Stimulated activated CD4-positive, alpha-beta T cell treated with anti-CD3 and anti-CD28 coated beads, TNF-alpha, amount 100 ng/mL, for 48 hours (primary cell): ENCODE measurements at regions not wholly inside any gene's neighbourhood (a gene's known extent, or its start where the extent isn't known, plus 50 kb on each side); places are given as distances from the start of the nearest gene placed in this dataset.
"Not testable (repeated sequence)": the region's sequence is repeated elsewhere in the genome, so short reads cannot be mapped to it uniquely, and the experiment has no call there.

Source experiments
- DNase-seq, 3 donors: peaks; one replicate each; pipeline ENCODE4 v3.0.0-alpha.2; 2020; ENCODE audit warnings: low read depth in 3 of 3

GRCh38 chr2:215889240-215889969, 123.9 kb downstream of the MREG start:
- DNase-seq = not testable (repeated sequence)

DNA sequence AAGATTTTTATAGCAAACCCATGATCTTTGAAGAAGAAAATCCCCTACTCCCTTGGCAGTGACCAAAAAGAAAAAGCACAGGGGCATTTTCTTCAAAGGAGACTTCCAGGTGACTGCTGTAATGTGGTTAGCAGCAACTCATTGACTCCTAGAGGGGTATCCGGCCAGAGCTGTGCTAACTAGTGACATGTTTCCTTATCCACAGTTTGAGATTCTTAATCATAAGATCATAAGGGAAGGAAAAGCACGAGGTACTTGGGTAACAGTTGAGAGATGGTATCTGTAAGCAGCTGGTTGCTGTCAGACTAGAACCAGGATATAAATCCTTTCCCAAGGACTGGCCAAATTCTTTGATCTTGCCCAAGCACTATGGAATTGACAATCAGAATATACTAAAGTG, 124.7 kb downstream of the MREG start:
- DNase-seq = no peak

DNA sequence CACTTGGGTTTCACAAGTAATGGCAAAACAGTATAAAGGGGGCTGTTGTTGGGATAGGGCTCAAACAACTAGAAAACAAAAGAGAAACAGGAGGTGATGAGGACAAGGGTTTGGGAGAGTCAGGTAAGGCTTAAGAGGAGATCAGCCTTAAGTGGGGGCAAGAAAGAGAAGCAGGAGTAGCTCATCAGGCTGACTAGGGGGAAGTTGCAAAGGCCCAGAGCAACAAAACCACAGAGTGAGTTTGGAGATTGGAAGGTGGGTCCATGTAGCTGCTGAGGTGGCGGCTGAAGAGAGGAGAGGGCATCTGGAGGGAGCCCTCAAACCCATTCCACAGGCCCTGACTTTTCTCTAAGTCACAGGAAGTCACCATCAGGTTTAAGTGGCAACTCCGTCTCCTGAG, 126.0 kb downstream of the MREG start:
- no peak for DNase-seq

GRCh38 chr2:215886022-215886421, 127.3 kb downstream of the MREG start:
- no peak for DNase-seq

- DNase-seq = no peak
Observed at GRCh38 chr2:215885536-215885935, 127.8 kb downstream of the MREG start.

- no peak for DNase-seq
Observed at GRCh38 chr2:215884451-215885087, 128.8 kb downstream of the MREG start.

- no peak for DNase-seq
Observed at GRCh38 chr2:215883799-215884198, 129.6 kb downstream of the MREG start.

GRCh38 chr2:215882689-215883088, 130.7 kb downstream of the MREG start:
- no peak for DNase-seq

GRCh38 chr2:215881582-215881981, 131.8 kb downstream of the MREG start:
- no peak for DNase-seq

GRCh38 chr2:215880970-215881369, 132.4 kb downstream of the MREG start:
- DNase-seq = no peak

- no peak for DNase-seq
Observed at GRCh38 chr2:215879977-215880940, 133.1 kb downstream of the MREG start.

DNA sequence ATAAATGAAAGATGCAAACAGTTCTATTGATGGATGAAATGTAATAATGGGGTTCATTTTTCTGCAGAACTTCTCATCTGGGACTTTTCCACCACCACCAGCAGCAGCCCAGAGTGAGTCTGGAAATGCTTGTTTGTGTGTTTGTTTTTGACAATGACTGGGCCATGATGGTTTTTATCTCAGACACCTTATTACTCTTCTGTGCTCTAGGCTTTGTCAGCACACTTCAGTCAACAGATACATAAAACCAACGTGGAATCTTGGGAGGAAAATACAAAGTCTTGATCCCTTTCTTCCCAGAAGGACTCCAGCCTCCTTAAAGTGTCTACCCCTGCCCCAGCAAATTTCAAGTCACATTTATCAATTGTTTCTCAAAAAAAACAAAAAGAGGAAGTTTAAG, 134.0 kb downstream of the MREG start:
- no peak for DNase-seq

- DNase-seq = no peak
Observed at GRCh38 chr2:215878476-215879063, 134.8 kb downstream of the MREG start.

DNA sequence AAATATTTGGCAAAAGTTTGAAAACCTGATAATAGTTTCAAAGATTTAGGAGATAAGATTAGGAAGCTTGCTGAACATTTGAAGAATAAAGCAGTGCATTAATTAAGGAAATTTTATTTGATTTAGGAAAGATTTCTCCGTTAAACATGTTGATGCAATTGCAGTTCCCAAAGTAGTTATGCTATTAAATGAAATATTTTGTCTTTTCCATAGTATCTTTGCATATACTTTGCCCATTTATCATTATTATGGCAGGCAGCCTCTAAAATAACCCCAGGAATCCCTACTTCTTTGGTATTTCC, 136.5 kb downstream of the MREG start:
- no peak for DNase-seq

- DNase-seq = no peak
Observed at GRCh38 chr2:215876139-215876936, 137.0 kb downstream of the MREG start.

DNA sequence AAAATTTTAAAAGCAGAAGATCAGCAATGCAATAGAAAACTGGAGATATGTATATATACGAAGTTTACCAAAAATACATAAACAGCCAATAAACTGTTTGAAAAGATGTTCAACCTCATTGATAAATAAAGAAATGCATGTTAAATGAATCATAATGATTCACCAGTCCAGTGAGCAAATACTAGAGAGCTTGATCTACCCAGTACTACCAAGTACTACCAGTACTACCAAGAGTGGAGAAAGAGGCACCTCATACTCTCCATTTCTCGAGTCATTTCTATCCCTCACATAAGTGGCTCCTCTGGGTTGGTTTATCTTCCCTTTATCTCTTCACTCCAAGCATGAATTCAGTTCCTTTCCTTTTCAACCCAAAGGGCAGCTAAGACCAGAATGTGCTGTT, 138.9 kb downstream of the MREG start:
- DNase-seq = no peak

DNA sequence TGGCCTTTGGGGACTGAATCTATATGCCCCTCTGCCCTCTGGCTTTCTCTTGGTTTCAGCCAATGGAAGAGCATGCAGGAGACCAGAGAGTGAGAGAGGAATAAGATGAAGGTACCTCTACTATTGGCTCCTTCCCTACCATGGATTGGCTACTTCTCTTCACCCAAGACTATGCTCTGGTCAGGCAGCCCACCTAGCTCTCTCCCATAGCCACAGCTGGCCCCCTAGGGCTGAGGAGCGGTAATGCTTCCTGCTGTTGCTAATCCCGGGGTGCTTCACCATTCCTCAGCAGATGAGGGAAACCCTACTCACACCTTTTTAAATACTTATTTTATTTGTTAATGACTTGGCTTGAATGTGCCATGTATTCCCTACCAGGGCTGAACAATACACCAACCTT, 142.4 kb downstream of the MREG start:
- no peak for DNase-seq

DNA sequence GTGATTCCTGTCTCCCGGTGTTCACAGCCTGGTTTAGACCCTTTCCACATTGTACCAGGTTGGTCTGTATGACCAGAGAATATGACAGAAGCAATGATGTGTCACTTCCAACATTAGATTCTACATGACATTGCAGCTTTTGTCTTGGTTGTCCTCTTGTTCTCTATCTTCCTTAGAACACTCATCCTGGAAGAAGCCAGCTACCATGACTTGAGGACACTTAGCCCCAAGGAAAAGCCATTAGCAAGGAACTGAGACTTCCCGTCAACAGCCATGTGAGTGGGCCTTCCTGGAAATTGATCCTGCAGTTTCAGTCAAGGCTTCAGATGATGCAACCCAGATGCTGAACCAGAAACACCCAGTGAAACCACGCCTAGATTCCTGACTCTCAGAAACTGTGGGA, 143.3 kb downstream of the MREG start:
- DNase-seq = no peak

DNA sequence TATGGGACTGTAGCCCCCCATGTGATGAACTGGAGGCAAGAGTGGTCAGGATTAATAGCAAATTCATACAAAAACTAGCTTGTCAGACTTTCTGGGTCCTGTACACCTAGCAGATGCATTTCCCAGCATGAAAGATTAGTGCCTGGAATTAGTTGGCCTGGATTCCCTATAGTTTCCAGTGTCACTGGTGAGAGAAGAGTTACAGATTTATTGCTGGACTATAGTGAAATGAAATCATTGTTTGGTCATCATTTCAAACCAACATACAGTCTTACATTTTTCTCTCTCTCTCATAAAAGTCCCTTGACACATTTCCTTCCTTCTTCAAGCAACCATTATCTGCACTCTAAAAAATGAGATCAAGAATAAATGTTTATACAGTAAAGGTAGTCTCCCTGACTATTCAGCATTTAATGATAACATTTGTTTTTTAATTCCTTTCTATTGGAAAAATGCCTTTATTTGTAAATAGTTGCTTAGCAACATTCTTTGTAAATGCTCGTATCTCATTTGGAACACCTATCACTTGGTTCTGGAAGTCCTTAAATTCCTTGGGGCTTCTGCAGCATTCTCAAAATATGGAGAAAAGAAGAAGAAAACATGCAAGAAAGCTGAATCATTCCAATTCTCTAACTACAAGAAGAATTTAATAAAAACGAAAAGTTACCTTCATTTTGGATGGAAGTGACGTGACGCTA, 144.4 kb downstream of the MREG start:
- no peak for DNase-seq

DNA sequence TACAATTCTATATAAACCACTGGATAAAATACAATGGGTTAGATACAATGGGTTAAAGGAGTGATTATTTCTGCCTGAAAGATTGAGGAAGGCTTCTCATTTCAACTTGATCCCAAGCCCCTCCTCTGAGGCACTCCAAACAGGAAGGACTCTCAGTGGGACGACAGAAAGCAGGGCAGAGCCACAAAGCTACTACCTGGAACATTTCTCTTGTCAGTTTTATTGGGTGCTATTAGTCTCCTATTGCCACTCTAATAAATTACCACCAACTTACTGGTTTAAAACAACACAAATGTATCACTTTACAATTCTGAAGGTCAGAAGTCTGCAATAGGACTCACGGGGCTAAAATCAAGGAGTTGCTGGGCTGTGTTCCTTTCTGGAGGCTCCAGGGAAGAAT, 146.7 kb downstream of the MREG start:
- DNase-seq = no peak

- DNase-seq = no peak
Observed at GRCh38 chr2:215863687-215864086, 149.7 kb downstream of the MREG start.
